ENCODE measurements at regions not wholly inside any gene's neighbourhood (a gene's known extent, or its start where the extent isn't known, plus 50 kb on each side); places are given as distances from the start of the nearest gene placed in this dataset.

- H3K36me3 ChIP-seq (ENCODE audit: control insufficient read depth, insufficient read depth, low read length) = no peaks in the 10 kb centered on the region
- peaks cover 4% of the 10 kb centered on the region; the same call in 1 of the 2 replicates for H3K9me3 ChIP-seq (ENCODE audit: control insufficient read depth, insufficient read depth, low read depth, low read length)
- intact Hi-C loops (cut with micrococcal nuclease; ENCODE audit: unreplicated experiment) = loop anchor here (2.0 kb wide), 2 partner anchors 747 to 875 kb away; no protein-coding TSS in a partner anchor
- no peak overlapping the region for H3K27ac ChIP-seq (ENCODE audit: low read length)
- in situ Hi-C loops (cut with HindIII; ENCODE audit: low pct_unique_long_range_greater_than_20kb, low sequenced_read_pairs) = no loop called here
- no peak for DNase-seq (ENCODE audit: low read depth, low spot score)
- no peaks in the 10 kb centered on the region for H3K4me1 ChIP-seq (ENCODE audit: control insufficient read depth, insufficient read depth, low read length)
- TF ChIP-seq SIN3A (IDR thresholded peaks at IDR 0.05; ENCODE audit: borderline replicate concordance, insufficient read depth, low read depth, low read length) = no peak
- no peak for TF ChIP-seq REST (IDR thresholded peaks at IDR 0.05; ENCODE audit: insufficient read depth in 1 of 2, low read depth in 2 of 2, low read length in 1 of 2)
- no peak for TF ChIP-seq TCF7L2 (IDR thresholded peaks at IDR 0.05; ENCODE audit: low read depth, low read length)
- TF ChIP-seq, protein P1, sequence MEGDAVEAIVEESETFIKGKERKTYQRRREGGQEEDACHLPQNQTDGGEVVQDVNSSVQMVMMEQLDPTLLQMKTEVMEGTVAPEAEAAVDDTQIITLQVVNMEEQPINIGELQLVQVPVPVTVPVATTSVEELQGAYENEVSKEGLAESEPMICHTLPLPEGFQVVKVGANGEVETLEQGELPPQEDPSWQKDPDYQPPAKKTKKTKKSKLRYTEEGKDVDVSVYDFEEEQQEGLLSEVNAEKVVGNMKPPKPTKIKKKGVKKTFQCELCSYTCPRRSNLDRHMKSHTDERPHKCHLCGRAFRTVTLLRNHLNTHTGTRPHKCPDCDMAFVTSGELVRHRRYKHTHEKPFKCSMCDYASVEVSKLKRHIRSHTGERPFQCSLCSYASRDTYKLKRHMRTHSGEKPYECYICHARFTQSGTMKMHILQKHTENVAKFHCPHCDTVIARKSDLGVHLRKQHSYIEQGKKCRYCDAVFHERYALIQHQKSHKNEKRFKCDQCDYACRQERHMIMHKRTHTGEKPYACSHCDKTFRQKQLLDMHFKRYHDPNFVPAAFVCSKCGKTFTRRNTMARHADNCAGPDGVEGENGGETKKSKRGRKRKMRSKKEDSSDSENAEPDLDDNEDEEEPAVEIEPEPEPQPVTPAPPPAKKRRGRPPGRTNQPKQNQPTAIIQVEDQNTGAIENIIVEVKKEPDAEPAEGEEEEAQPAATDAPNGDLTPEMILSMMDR (IDR thresholded peaks at IDR 0.05) = no peak
- no peak for TF ChIP-seq POLR2AphosphoS5 (IDR thresholded peaks at IDR 0.05; ENCODE audit: low read depth, low read length)
- POLR2A ChIA-PET = no interaction called here
- H3K27me3 ChIP-seq (ENCODE audit: control insufficient read depth, insufficient read depth, low read length) = peaks cover 5% of the 10 kb centered on the region
- no peak for ATAC-seq
- BruUV-seq (replicated peaks) = no TSS peak
- CTCF ChIA-PET = no interaction called here
- no peak overlapping the region for H3K4me3 ChIP-seq (ENCODE audit: low read depth in 2 of 2, low read length in 2 of 2)
These were observed 134.3 kb downstream of the PROX1 start for GRCh38 chr1:214122110-214122509.

GRCh38 chr1:214123061-214123784 is 135.4 kb downstream of the PROX1 start:
- ATAC-seq (peak; percentile 94), DNase-seq (ENCODE audit: low read depth, low spot score) (peak; percentile 35)
- no peaks in the 10 kb centered on the region for H3K36me3 ChIP-seq (ENCODE audit: control insufficient read depth, insufficient read depth, low read length)
- no TSS peak for BruUV-seq (replicated peaks)
- TF ChIP-seq POLR2AphosphoS5 (IDR thresholded peaks at IDR 0.05; ENCODE audit: low read depth, low read length) = no peak
- TF ChIP-seq, protein P1 (IDR thresholded peaks at IDR 0.05) = peak; percentile 75
- ChIA-PET CTCF (interaction anchor here (0.6 kb wide), 1 partner anchor 209 kb away, joined by 3 read pairs; no protein-coding TSS in a partner anchor), POLR2A (interaction anchor here (0.7 kb wide), 1 partner anchor 55 kb away, joined by 6 read pairs; no protein-coding TSS in a partner anchor)
- H3K9me3 ChIP-seq (ENCODE audit: control insufficient read depth, insufficient read depth, low read depth, low read length) = no peaks in the 10 kb centered on the region; the same call in 1 of the 2 replicates
- H3K4me3 ChIP-seq (ENCODE audit: low read depth in 2 of 2, low read length in 2 of 2) = no peak overlapping the region
- peaks cover 5% of the 10 kb centered on the region for H3K27me3 ChIP-seq (ENCODE audit: control insufficient read depth, insufficient read depth, low read length)
- intact Hi-C loops (cut with micrococcal nuclease; ENCODE audit: unreplicated experiment) = loop anchor here (2.0 kb wide), 2 partner anchors 748 to 876 kb away; no protein-coding TSS in a partner anchor
- H3K4me1 ChIP-seq (ENCODE audit: control insufficient read depth, insufficient read depth, low read length) = no peaks in the 10 kb centered on the region
- in situ Hi-C loops (cut with HindIII; ENCODE audit: low pct_unique_long_range_greater_than_20kb, low sequenced_read_pairs) = no loop called here
- no peak overlapping the region for H3K27ac ChIP-seq (ENCODE audit: low read length)
